ENCODE measurements at regions not wholly inside any gene's neighbourhood (a gene's known extent, or its start where the extent isn't known, plus 50 kb on each side); places are given as distances from the start of the nearest gene placed in this dataset.

DNA sequence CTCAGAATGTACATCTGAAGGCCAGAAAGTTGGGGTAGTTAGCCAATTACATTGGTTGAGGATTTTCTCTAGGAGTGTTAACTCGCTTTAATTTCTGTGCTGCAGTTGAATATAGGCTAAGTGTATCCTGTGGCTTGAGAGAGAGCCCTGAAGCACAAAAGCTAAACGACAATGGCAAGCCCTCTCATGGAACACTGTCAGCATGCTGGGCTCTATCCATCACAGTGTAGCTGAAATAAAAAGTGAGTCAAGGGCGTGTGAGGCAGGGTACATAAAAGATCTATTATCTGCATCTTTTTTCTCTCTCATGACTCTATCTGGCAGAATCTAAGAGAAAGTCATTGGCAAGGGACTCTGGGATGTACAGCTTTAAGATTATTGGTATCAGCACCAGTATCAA, 254.2 kb upstream of the GRIA1 start:
- H3K36me3 ChIP-seq (replicated peaks in 1 of 2; ENCODE audit: control insufficient read depth in 1 of 2, insufficient read depth in 2 of 2, low read length in 2 of 2), result no peaks in the 10 kb centered on the region
- no peak overlapping the region for H3K27ac ChIP-seq (ENCODE audit: extremely low read length, insufficient read depth, low read length)
- peaks cover 93% of the 10 kb centered on the region for H3K9me3 ChIP-seq (ENCODE audit: low read length)
- H4K20me1 ChIP-seq (ENCODE audit: insufficient read depth, low read length), result no peaks in the 10 kb centered on the region
- H3K4me2 ChIP-seq (ENCODE audit: low read depth, low read length), result no peak overlapping the region
- no peak overlapping the region for H3K9ac ChIP-seq (ENCODE audit: insufficient read depth, low read depth, low read length)
- DNase-seq (ENCODE audit: low spot score), result no peak
- intact Hi-C loops (cut with micrococcal nuclease; ENCODE audit: unreplicated experiment), result no loop called here
- no peak overlapping the region for H3K4me3 ChIP-seq (replicated peaks in 1 of 3; ENCODE audit: insufficient read depth in 1 of 3, low read depth in 2 of 3, low read length in 3 of 3)
- no TSS peak for BruUV-seq (replicated peaks)
- in situ Hi-C loops (cut with HindIII; ENCODE audit: extremely low pct_ligation_motif_present, low pct_unique_long_range_greater_than_20kb), result no loop called here
- H2AFZ ChIP-seq (ENCODE audit: low read length), result no peak overlapping the region
- H3K79me2 ChIP-seq (ENCODE audit: insufficient read depth, low read length), result no peaks in the 10 kb centered on the region
- no peaks in the 10 kb centered on the region for H3K27me3 ChIP-seq (ENCODE audit: control insufficient read depth in 1 of 2, insufficient read depth in 2 of 2, low read length in 2 of 2)
- H3K4me1 ChIP-seq (ENCODE audit: insufficient read depth, low read length), result no peaks in the 10 kb centered on the region
- ChIA-PET POLR2A (no interaction called here), CTCF (ENCODE audit: low intra/inter-chr PET ratio, low total read pairs) (no interaction called here)
- ATAC-seq, result no peak
- no peak for FAIRE-seq
- 3% methylated on average over 3 of the region's 3 CpGs for WGBS (ENCODE audit: low lambda C conversion rate)
- TF ChIP-seq ZNF883 (CRISPR knock-in tag; IDR thresholded peaks at IDR 0.05; ENCODE audit: not compliant biosample characterization) (no peak), FIP1L1 (IDR thresholded peaks at IDR 0.05; ENCODE audit: borderline replicate concordance, insufficient read depth, low read depth, low read length) (no peak), HNF4A (CRISPR knock-in tag; IDR thresholded peaks at IDR 0.05) (no peak), FOSL2 (CRISPR knock-in tag; IDR thresholded peaks at IDR 0.05) (no peak), ZNF207 (IDR thresholded peaks at IDR 0.05; ENCODE audit: borderline replicate concordance) (no peak), ZNF737 (CRISPR knock-in tag; IDR thresholded peaks at IDR 0.05; ENCODE audit: borderline replicate concordance) (no peak), ZSCAN30 (CRISPR knock-in tag; IDR thresholded peaks at IDR 0.05) (no peak), ZNF235 (CRISPR knock-in tag; IDR thresholded peaks at IDR 0.05; ENCODE audit: borderline replicate concordance) (no peak), CENPX (CRISPR knock-in tag; IDR thresholded peaks at IDR 0.05) (no peak)
- TF ChIP-seq, protein P1, sequence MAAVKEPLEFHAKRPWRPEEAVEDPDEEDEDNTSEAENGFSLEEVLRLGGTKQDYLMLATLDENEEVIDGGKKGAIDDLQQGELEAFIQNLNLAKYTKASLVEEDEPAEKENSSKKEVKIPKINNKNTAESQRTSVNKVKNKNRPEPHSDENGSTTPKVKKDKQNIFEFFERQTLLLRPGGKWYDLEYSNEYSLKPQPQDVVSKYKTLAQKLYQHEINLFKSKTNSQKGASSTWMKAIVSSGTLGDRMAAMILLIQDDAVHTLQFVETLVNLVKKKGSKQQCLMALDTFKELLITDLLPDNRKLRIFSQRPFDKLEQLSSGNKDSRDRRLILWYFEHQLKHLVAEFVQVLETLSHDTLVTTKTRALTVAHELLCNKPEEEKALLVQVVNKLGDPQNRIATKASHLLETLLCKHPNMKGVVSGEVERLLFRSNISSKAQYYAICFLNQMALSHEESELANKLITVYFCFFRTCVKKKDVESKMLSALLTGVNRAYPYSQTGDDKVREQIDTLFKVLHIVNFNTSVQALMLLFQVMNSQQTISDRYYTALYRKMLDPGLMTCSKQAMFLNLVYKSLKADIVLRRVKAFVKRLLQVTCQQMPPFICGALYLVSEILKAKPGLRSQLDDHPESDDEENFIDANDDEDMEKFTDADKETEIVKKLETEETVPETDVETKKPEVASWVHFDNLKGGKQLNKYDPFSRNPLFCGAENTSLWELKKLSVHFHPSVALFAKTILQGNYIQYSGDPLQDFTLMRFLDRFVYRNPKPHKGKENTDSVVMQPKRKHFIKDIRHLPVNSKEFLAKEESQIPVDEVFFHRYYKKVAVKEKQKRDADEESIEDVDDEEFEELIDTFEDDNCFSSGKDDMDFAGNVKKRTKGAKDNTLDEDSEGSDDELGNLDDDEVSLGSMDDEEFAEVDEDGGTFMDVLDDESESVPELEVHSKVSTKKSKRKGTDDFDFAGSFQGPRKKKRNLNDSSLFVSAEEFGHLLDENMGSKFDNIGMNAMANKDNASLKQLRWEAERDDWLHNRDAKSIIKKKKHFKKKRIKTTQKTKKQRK (IDR thresholded peaks at IDR 0.05; ENCODE audit: low read length), result no peak
- TF ChIP-seq, protein P2, sequence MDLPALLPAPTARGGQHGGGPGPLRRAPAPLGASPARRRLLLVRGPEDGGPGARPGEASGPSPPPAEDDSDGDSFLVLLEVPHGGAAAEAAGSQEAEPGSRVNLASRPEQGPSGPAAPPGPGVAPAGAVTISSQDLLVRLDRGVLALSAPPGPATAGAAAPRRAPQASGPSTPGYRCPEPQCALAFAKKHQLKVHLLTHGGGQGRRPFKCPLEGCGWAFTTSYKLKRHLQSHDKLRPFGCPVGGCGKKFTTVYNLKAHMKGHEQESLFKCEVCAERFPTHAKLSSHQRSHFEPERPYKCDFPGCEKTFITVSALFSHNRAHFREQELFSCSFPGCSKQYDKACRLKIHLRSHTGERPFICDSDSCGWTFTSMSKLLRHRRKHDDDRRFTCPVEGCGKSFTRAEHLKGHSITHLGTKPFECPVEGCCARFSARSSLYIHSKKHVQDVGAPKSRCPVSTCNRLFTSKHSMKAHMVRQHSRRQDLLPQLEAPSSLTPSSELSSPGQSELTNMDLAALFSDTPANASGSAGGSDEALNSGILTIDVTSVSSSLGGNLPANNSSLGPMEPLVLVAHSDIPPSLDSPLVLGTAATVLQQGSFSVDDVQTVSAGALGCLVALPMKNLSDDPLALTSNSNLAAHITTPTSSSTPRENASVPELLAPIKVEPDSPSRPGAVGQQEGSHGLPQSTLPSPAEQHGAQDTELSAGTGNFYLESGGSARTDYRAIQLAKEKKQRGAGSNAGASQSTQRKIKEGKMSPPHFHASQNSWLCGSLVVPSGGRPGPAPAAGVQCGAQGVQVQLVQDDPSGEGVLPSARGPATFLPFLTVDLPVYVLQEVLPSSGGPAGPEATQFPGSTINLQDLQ (CRISPR knock-in tag; IDR thresholded peaks at IDR 0.05), result no peak
- TF ChIP-seq, protein P3, sequence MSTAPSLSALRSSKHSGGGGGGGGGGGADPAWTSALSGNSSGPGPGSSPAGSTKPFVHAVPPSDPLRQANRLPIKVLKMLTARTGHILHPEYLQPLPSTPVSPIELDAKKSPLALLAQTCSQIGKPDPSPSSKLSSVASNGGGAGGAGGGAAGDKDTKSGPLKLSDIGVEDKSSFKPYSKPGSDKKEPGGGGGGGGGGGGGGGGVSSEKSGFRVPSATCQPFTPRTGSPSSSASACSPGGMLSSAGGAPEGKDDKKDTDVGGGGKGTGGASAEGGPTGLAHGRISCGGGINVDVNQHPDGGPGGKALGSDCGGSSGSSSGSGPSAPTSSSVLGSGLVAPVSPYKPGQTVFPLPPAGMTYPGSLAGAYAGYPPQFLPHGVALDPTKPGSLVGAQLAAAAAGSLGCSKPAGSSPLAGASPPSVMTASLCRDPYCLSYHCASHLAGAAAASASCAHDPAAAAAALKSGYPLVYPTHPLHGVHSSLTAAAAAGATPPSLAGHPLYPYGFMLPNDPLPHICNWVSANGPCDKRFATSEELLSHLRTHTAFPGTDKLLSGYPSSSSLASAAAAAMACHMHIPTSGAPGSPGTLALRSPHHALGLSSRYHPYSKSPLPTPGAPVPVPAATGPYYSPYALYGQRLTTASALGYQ (CRISPR knock-in tag; IDR thresholded peaks at IDR 0.05), result no peak
- TF ChIP-seq, protein P4, sequence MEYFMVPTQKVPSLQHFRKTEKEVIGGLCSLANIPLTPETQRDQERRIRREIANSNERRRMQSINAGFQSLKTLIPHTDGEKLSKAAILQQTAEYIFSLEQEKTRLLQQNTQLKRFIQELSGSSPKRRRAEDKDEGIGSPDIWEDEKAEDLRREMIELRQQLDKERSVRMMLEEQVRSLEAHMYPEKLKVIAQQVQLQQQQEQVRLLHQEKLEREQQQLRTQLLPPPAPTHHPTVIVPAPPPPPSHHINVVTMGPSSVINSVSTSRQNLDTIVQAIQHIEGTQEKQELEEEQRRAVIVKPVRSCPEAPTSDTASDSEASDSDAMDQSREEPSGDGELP (IDR thresholded peaks at IDR 0.05; ENCODE audit: borderline replicate concordance, low read depth), result no peak
- TF ChIP-seq, protein P5, sequence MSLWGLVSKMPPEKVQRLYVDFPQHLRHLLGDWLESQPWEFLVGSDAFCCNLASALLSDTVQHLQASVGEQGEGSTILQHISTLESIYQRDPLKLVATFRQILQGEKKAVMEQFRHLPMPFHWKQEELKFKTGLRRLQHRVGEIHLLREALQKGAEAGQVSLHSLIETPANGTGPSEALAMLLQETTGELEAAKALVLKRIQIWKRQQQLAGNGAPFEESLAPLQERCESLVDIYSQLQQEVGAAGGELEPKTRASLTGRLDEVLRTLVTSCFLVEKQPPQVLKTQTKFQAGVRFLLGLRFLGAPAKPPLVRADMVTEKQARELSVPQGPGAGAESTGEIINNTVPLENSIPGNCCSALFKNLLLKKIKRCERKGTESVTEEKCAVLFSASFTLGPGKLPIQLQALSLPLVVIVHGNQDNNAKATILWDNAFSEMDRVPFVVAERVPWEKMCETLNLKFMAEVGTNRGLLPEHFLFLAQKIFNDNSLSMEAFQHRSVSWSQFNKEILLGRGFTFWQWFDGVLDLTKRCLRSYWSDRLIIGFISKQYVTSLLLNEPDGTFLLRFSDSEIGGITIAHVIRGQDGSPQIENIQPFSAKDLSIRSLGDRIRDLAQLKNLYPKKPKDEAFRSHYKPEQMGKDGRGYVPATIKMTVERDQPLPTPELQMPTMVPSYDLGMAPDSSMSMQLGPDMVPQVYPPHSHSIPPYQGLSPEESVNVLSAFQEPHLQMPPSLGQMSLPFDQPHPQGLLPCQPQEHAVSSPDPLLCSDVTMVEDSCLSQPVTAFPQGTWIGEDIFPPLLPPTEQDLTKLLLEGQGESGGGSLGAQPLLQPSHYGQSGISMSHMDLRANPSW (CRISPR knock-in tag; IDR thresholded peaks at IDR 0.05; ENCODE audit: borderline replicate concordance), result no peak
